ENCODE measurements at regions not wholly inside any gene's neighbourhood (a gene's known extent, or its start where the extent isn't known, plus 50 kb on each side); places are given as distances from the start of the nearest gene placed in this dataset.

DNA sequence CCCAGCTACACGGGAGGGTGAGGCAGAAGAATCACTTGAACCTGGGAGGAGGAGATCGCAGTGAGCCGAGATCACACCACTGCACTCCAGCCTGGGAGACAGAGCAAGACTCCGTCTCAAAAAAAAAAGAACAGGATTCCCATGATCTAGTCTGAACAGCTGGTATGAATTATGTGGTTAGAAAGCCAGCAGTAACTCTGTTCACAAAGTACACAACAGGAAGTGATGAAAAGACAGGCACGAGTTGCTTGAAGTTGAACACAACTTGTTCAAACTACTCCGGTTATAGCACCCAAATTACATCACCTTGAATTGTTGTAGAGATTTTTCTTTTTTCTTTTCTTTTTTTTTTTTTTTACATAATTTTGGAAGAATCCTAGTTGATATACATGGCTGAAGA lies 238.8 kb upstream of the RGS6 start:
- DNase-seq (ENCODE audit: low read depth in 1 of 2, low spot score in 1 of 2): no peak

DNA sequence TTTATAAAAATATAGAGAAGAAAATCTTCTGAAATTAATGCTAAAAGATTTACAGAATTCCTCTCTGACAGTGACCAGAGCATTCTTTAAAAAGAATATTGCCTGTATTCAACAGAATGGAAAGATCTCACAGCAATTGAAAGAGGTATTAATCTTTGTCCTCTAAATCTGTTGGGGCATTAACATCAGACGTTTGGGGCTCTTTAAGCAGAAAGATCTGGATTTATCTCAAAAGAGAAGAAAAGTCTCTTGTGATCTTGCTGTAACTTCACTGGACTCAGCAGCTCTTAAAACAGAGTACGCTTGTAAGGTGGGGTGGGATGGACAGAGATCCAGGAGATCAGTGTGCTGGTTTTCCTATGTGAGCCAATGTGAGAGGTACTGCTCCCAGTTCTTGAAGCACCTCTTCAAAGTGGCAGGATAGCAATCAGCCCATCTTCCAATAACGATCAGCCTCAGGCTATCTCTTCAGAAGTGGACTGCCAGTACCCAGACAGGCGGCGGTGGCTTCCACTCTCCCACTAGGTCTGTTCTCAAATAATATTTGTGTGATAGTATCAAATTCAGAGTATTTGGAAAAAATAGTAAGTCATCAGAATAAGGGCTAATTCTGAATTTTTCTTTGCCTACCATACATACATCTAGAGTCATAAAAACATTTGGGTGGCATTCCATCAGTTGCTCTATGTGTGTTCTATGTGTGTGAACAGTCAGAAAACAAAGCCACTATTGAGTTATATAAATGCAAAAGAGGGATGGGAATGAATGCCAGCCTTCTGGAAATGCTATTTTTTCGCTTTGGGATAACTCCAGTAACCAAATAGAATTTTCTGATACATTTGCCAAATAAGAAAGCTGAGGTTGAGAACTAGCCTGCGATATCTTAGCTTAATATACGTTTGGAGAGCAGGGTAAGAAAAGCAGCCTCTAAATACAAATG lies 237.4 kb upstream of the RGS6 start:
- no peak for DNase-seq (ENCODE audit: low read depth in 1 of 2, low spot score in 1 of 2)

DNA sequence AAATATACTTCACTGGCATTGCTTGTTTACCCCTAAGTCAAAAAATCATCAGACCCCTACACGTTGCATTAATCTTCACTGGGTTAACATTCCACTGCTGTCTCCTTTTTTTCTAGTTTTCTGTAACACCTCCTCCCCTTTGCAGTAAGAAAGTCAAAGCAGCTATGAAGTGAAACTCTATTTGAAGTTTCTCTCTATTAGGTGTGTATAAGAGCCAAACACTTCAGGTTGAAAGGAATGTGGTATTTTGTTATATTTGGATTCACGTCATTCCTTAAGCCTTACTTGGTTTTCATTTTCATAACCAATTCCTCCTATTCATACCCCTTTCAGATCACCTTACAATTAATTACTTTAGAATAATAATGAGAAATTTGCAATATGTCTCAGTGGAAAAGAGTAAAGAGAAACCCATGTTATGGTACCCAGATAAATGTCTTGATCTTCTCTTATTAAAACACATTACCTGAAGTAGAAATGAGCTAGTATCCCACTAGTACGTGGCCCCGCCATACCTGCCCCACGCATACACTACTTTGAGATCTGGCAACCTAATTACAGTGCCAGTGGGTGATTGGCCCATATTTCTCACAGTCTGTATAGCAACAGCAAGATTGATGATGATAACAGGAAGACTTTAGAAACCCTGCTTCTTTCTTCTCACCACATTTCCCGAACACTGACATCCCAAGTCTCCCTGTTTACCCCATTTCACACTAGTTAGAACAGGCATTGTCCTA lies 236.4 kb upstream of the RGS6 start:
- DNase-seq (ENCODE audit: low read depth in 1 of 2, low spot score in 1 of 2): no peak

DNA sequence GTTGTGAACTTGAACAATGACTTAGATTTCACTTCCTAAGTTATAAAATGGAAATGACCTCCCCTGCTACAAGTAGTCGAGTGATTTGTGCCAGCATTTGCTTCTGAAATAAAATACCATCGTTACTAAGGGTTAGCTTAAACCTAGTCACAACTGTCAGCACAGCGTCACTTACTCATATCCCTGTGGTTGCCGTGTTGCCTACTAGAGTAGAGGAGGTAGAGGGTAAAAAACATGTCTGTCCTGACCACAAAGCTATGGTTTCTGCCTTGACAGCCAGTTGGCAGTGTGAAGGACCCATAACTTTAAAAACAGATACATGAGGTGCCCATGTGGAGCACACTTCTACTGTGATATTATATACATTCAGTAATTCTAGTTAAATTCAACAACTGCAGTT lies 234.2 kb upstream of the RGS6 start:
- DNase-seq (ENCODE audit: low read depth in 1 of 2, low spot score in 1 of 2): no peak

DNA sequence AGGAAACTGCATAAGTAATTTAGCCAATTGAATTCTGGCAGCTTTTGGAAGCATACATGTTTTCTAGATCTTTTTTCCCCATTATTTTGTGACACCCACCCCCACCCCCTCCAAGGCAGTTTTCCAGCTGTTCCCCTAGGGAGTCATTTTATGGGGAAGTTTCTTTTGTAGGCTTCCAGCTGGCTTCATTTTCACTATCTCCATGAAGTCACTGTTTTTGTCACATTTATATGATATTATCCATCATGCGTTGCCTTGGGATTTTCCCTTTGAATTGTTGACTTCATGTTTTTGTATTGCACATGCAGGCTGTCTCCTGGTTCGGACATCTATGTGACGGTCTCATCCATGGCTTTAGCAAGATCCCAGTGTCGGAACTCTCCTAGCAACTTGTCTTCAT lies 233.6 kb upstream of the RGS6 start:
- DNase-seq (ENCODE audit: low read depth in 1 of 2, low spot score in 1 of 2): no peak

DNA sequence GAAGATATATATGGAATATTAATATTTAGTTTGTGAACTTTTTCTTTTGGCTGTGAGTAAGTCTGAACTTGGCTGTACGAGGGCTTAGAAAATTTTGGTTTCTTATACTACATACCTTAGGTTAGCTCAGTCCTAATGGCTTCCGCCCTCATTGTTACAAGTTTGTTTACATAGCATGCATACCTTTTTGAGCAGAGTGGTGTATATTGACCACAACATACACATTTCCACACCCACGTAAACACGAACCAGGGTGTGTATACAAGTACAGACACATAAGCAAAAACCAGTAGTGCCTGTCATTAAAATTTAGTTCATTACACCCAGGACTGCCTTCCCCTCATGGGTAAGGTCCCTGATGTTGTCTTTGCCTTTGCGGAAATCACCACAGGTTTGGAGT lies 230.2 kb upstream of the RGS6 start:
- DNase-seq (ENCODE audit: low read depth in 1 of 2, low spot score in 1 of 2): no peak

DNA sequence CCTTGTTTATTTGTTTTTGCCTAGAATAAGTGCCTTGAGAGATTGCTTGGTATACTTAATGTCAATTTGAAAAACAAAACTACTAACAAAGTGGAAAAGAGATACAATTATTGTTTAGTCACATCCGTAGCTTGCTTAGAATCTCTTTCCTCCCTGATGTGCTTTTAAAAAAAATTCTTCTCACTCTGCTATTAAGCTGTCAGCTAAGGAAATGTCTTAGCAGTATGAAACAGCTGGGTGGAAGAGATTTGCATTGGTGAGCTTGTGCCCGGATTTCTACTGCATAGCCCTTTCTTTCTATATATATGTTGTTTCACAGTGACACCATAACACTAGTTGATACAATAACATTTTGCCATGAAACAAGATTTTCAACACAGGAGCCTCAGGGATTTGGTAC lies 229.4 kb upstream of the RGS6 start:
- DNase-seq (ENCODE audit: low read depth in 1 of 2, low spot score in 1 of 2): no peak

DNA sequence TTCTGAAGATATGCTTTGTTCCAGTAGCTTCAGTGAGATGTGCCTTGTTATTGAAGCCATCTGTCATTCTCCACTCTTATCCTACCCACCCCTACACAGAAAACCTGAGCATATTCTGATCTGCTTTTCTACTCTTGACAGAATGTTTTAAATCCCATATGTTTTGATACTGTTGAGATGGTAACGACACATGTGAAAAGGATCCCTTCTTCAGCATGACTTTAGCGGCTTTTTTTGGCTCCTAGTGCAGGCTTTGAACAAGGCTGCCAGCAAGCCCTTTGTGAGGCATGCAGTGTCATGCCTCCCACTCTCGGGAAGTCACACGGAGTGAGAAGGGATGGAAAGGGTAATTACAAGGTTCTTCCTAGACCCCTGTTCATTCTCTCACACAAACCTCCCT lies 228.8 kb upstream of the RGS6 start:
- no peak for DNase-seq (ENCODE audit: low read depth in 1 of 2, low spot score in 1 of 2)

DNA sequence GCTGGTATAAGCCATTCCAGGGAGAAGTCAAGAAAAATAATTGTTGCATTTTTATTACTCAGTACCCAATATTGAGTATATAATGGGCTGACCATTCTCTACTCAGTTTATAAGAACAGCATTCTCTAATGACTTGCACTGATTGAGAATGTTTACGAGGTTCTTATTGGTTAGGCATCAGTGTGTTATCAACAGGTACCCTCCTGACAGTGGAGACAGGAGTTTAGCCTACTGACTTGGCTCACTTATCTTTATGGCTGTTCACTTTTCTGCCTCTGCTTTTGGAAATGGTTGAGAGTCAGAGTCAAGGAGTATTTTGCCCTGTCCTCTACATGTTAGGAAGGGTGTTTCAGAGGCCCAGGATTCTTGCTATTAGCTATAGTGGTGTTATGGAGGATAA lies 228.0 kb upstream of the RGS6 start:
- no peak for DNase-seq (ENCODE audit: low read depth in 1 of 2, low spot score in 1 of 2)

DNA sequence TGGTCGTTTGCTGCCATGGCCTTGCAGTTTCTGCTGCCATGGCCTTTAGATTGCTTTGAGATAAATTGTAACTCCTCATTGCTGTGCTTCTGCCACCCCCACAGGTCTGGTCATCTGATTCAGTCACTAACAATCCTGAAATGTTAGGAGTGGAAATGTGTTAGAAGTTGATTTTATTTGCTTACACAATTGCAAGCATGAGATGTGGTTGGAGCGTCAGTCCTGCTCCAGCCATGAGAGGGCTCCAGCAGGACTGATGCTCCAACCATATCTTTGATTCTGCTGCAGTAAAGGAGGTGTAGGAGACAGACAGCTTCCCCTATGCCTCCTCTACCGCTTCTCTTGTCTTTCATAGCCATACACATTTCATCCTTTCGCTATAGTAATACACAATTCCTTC lies 226.8 kb upstream of the RGS6 start:
- DNase-seq (ENCODE audit: low read depth in 1 of 2, low spot score in 1 of 2): no peak

DNA sequence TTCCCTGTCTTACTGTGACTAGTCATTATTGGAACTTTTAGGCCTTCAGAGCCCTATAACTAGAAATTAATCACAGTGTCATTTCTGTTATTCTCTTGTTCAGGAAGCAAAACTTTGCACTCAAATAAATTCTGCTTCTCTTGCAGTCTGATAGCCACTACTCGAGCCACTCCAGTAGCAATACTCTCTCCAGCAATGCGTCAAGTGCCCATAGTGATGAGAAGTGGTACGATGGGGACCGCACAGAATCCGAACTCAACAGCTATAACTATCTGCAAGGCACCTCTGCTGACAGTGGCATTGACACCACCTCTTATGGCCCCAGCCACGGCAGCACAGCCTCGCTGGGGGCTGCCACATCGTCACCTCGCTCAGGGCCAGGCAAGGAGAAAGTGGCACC lies 223.2 kb upstream of the RGS6 start:
- no peak for DNase-seq (ENCODE audit: low read depth in 1 of 2, low spot score in 1 of 2)

DNA sequence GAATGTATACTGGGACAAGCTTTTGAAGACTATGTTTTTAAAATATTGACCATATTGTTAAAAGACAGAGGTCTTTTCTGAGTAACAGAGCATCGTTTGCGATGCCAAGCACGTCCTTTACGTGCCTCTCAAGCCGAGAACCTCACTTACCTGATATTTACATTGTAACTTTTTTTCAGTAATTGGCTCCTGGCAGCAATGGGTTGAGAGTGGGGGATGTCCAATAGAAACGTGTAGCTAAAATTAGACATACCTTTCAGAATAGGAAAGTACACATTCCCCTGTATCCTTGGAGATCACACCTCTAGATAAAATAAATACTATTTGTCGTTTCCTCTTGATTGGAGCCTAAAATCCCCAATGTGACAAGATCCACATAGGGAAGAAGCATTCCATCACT lies 222.2 kb upstream of the RGS6 start:
- DNase-seq (ENCODE audit: low read depth in 1 of 2, low spot score in 1 of 2): no peak

DNA sequence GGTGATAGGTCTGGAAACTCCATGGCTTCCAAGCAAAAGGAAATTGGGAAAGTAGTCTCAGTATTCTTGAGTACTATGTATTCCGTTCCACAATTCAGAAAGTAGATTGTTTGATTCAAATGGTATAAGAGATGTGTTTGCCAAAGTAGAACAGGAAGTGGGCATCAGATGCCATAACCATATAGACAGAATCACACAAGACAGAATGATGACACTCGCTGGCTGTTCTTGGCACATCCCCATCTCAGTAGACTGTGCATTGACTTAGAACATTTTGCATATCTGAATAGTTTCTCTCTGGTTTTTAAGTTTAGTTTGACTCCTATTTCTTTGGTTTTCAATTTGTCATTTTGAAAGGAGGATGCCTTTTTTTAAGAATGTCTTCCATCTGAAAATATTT lies 221.1 kb upstream of the RGS6 start:
- no peak for DNase-seq (ENCODE audit: low read depth in 1 of 2, low spot score in 1 of 2)

DNA sequence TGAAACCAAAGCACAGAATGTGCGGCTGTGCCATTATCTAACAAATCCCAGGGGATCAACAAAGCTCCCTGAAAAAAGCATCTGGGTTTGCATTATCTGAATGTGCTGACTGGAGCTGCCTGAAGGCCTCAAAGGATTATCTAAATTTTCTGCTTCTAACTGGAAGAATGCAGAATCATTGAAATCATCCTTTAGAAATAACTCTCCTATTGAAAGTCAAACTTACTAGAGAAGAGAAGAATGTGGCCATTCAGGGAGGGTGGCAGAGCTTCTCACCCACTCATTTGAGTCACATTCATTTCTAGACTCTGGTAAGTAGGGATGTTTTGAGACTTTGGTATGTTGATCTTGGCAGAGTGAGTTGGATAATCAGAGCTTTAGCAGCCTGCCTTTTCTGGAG lies 220.6 kb upstream of the RGS6 start:
- DNase-seq (ENCODE audit: low read depth in 1 of 2, low spot score in 1 of 2): no peak

DNA sequence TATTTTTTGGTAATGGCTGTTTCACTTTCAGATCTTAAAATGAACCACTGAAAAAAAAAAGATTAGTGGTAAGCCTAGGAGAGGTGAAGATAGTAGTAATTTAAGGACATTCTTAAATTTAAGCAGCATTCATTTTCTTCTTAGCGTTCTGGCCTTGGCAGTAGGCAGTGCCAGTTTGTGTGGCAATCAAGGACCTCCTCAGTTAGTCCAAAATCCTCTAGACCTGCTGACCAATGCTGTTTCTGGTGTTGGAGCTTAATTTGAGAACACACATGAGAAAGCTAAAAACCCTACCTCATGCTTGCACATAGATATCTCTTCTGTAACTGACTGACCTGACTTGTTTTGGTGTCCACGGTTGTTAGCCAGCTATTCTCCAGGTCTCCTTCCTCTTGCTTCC lies 219.8 kb upstream of the RGS6 start:
- DNase-seq (ENCODE audit: low read depth in 1 of 2, low spot score in 1 of 2): no peak

DNA sequence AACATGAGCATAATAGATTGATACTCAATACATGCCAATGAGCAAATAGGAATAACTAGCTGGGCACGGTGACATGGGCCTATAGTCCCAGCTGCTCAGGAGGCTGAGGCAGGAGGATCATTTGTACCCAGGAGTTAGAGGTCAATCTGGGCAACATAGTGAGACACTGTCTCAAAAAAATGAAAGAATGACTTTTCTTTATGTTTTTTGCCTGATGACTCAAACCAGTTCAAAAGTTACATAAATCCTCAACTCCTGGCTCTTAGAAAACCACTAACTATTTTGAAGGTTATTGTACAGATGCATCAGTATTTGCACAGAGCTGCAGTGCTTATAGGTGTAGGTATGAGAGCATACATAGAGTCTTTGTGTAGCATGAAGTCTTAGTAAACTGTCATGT lies 219.2 kb upstream of the RGS6 start:
- DNase-seq (ENCODE audit: low read depth in 1 of 2, low spot score in 1 of 2): no peak

DNA sequence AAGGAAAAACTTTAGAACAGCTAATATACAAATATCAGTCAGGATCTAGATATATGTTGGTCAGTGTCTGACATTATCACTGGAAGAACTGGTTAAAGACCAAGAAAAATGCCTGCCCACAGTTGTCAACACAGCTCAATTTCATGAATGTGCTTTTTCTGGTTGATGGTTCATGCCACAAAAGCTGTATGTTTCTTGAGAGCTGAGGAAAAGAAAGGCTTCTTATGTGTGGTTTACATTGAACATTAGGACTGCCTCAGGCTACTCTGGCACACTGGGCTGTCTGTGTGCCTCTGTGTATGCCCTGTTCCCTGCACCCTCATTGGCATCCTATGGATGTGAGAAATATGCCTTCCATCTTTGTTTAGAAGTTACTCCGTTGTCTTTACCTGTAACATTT lies 218.8 kb upstream of the RGS6 start:
- DNase-seq (ENCODE audit: low read depth in 1 of 2, low spot score in 1 of 2): no peak

DNA sequence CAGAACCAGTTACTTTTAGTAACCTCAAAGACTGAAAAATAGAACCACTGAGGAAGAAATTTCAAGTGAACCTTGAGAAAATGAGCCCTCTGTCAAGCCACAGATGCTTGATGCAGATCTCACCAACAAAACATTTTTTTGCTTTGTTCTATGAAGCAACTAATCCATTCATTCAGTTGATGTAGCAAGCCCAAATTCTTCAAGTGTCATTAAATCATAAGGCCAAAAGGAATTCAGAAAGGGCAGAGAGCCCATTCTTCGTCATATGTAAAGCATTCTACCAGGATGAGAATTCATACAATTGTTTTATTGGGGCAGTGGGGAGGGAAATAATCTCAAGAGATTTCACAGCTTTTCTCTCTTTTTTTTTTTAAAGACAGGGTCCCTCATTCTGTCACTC lies 218.0 kb upstream of the RGS6 start:
- no peak for DNase-seq (ENCODE audit: low read depth in 1 of 2, low spot score in 1 of 2)

DNA sequence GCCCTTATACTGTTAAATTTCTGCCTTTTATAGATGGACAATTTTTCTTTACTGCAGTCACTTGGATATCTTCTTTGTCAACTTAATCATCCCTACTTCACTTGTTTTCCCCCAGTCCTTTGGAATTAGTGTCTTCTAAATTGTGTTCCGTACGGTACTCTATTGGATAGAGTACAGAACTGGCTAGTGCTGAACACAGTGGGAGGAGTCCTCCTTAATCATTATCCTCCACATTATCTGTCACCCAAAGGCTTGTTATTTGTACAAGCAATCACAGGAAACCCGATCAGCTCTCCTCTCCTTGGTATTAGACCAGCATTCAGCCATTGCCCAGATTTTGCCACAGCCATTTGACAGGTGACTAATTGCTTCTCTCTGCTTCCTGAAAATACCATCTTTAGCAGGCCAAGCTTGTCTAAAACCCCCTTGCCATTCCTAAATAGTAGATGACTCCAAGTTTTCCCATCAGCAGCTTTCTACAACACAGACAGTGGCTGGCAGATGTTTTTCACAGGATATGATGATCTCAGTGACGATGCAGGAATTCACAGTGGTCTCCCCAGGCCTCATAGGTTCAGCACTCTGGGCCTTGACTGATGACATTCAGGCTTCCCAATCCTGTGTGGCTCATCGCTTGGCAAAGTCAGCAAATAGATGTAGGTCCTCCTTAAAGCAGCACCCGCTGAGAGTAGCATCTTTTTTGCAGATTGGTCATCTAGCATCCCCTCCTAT lies 216.0 kb upstream of the RGS6 start:
- no peak for DNase-seq (ENCODE audit: low read depth in 1 of 2, low spot score in 1 of 2)

DNA sequence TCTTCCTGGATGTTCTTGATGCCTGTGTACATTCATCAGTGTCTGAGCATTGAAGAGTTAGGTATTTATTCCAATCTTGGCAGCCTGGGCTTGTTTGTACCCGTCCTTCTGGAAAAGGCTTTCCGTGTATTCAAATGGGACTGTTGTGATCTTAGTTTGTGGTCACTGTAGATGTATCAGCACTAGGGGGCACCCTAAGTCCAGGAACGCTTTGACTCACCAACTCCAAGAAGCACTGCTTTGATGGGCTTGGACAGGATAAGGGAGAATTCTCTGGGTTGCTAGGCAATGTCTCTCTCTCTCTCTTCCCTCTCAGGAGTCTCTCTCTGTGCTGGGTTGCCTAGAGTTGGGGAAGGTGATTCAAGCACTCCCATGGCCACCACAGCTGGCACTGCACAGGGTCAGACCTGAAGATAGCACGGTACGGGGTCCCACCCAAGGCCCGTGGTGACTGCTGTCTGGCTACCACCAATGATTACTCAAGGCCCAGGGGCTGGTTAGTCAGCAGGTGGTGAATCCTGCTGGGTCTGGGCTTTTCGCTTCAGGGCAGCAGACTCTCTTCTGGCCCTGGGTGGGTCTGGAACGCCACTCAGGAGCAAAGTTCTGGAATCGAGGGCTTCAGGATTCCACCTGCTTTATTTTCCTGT lies 211.1 kb upstream of the RGS6 start:
- DNase-seq (ENCODE audit: low read depth in 1 of 2, low spot score in 1 of 2): no peak

DNA sequence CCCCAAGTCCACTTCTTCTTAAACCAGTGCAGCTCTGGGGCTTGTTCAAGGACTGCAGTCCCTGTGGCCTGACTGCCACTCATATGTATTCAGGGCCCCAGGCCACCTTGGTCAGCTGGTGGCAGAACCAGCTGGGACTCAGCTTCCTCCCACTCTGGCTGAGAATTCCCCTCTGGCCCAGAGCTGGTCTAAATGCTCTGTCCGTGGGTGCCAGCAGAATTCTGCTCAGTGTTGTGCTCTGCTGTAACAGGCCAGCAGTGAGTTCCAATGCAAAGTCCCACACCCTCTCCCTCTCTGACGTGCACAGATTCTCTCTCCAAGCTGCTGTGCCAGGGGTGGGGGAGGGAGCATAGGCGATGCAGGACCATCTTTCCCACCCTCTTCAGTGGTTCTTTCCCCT lies 210.4 kb upstream of the RGS6 start:
- DNase-seq (ENCODE audit: low read depth in 1 of 2, low spot score in 1 of 2): no peak

DNA sequence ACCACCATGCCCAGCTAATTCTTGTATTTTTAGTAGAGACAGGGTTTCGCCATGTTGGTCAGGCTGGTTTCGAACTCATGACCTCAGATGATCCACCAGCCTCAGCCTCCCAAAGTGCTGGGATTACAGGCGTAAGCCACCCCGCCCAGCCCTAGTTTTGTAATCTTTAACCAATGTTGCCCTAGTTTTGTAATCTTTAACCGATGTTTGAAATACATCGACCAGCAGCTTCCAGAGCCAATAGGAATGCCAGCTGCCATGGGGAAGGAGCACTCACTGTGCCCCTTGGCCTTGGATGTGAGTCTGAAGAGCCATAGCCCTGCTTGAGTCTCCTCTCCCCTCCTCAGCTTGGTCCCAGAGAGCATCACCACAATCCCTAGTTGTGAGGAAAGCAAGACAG lies 209.3 kb upstream of the RGS6 start:
- DNase-seq (ENCODE audit: low read depth in 1 of 2, low spot score in 1 of 2): no peak

Measured in activated CD4-positive, alpha-beta T cell treated with anti-CD3 and anti-CD28 coated beads, Interleukin-2, amount 50 U/mL, for 24 hours (primary cell).